GM10847 (cell line): ENCODE measurements at regions not wholly inside any gene's neighbourhood (a gene's known extent, or its start where the extent isn't known, plus 50 kb on each side); places are given as distances from the start of the nearest gene placed in this dataset.

Experiments used
- POLR2A ChIP-seq: IDR thresholded peaks from 2 replicates; pipeline ENCODE4 v1.6.1; 2011; ENCODE audit not compliant: insufficient read length; ENCODE audit errors: extremely low read depth

DNA sequence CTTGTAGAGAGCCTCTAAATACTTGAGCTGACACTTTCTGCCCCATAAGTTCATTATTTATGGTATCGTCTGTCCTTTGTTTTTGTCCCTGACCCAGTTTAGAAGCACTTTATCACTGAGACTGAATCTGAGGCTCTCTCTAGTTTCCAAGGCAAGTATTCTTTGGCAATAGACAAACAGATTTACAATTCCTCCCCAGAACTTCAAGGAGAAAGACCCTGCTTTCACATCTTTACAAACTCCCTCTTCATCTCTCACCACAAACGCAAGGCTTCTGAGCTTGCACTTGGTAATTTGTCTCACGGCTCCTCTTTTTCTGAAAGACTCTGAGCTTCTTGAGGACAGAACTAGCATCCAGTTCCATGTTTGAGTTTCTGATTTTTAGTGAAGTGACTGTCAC is 49.8 kb upstream of the PARP11 start:
- no peak for TF ChIP-seq POLR2A
